Spleen (tissue), 11 donors: ENCODE measurements at regions not wholly inside any gene's neighbourhood (a gene's known extent, or its start where the extent isn't known, plus 50 kb on each side); places are given as distances from the start of the nearest gene placed in this dataset.

ENCODE experiments used
- DNase-seq: peaks from one replicate; pipeline ENCODE4 v3.0.0-alpha.2; 2020
- H3K27ac ChIP-seq, 8 donors: fragments of 200-600 bp; sonication (generic) in 7 of 8; 1 replicate in 4 of 8; 2 replicates in 4 of 8; pipeline versions ENCODE4 v1.5.0 to v1.8.0; 2016 to 2021; ENCODE audit warnings: inconsistent platforms in 4 of 8, mild to moderate bottlenecking in 4 of 8, moderate library complexity in 1 of 8
- H3K27me3 ChIP-seq, 7 donors: fragments of 200-600 bp; sonication (generic) in 6 of 7; replicated peaks in 1 of 7; 1 replicate in 4 of 7; 2 replicates in 3 of 7; pipeline versions ENCODE4 v1.5.0 to v1.8.0; 2016 to 2021; ENCODE audit warnings: inconsistent platforms in 3 of 7, mild to moderate bottlenecking in 1 of 7
- H3K36me3 ChIP-seq, 6 donors: fragments of 200-600 bp; sonication (generic) in 5 of 6; 1 replicate in 4 of 6; 2 replicates in 2 of 6; pipeline versions ENCODE4 v1.5.0 to v1.8.0; 2016 to 2021; ENCODE audit warnings: inconsistent platforms in 2 of 6
- H3K4me1 ChIP-seq, 6 donors: fragments of 200-600 bp; sonication (generic) in 5 of 6; 1 replicate in 3 of 6; 2 replicates in 3 of 6; pipeline versions ENCODE4 v1.5.0 to v1.8.0; 2016 to 2021; ENCODE audit warnings: inconsistent platforms in 3 of 6
- H3K4me3 ChIP-seq, 8 donors: fragments of 200-600 bp; sonication (generic) in 7 of 8; 1 replicate in 4 of 8; 2 replicates in 4 of 8; pipeline versions ENCODE4 v1.5.0 to v1.8.0; 2016 to 2021; ENCODE audit warnings: inconsistent platforms in 4 of 8, mild to moderate bottlenecking in 4 of 8, moderate library complexity in 2 of 8
- H3K9me3 ChIP-seq, 8 donors: fragments of 200-600 bp; sonication (generic) in 7 of 8; 1 replicate in 4 of 8; 2 replicates in 4 of 8; pipeline versions ENCODE4 v1.5.0 to v1.8.0; 2016 to 2021; ENCODE audit warnings: inconsistent platforms in 4 of 8
- POLR2A ChIP-seq, 3 donors: fragments of 450-650 bp; IDR thresholded peaks; one replicate each; pipeline ENCODE4 v1.5.1; 2017; ENCODE audit warnings: antibody characterized with exemption in 3 of 3, mild to moderate bottlenecking in 1 of 3
- POLR2AphosphoS5 ChIP-seq, 3 donors: sonication (generic); formaldehyde crosslinking; IDR thresholded peaks; one replicate each; pipeline ENCODE4 v1.5.1; 2017; ENCODE audit warnings: antibody characterized with exemption in 3 of 3
- WGBS, 5 donors: extraction: QIAGEN DNeasy Blood & Tissue Kit in 3 of 5; methylation state at CpG; one replicate each; pipeline versions ENCODE4 v1.1.5 to v1.1.7; 2013 to 2018; 5-methylcytosine and 5-hydroxymethylcytosine counted together
- intact Hi-C: fragments of 100-400 bp; cut with DNase I; formaldehyde crosslinking; loops from one replicate; pipeline ENCODE4 v1.15.0; 2023; ENCODE audit warnings: low total_unique reads
- TF ChIP-seq, protein P1 (sequence below), 11 experiments: fragments of 200-600 bp in 7 of 11; fragments of 450-650 bp in 4 of 11; sonication (generic) in 4 of 11; IDR thresholded peaks in 8 of 11; conservative IDR thresholded peaks in 3 of 11; 1 replicate in 7 of 11; 2 replicates in 4 of 11; pipeline versions ENCODE4 v1.4.0 to v1.8.0; 2016 to 2021; ENCODE audit warnings: antibody characterized with exemption in 11 of 11, inconsistent platforms in 4 of 11, mild to moderate bottlenecking in 1 of 11
- donor health status: healthy with polysubstance abuse.
- donor health status: DM: no; HTN: no; CAD: no; lungs with moderate emphysema.
- donor health status: DM: no; HTN: no; CAD: no.
- donor health status: Bipolar disorder and iron deficiency.
- donor health status: healthy.
- donor health status: DM: no; HTN: no; CAD: no.
- donor health status: DM: yes; HTN: yes; CAD: no.

DNA sequence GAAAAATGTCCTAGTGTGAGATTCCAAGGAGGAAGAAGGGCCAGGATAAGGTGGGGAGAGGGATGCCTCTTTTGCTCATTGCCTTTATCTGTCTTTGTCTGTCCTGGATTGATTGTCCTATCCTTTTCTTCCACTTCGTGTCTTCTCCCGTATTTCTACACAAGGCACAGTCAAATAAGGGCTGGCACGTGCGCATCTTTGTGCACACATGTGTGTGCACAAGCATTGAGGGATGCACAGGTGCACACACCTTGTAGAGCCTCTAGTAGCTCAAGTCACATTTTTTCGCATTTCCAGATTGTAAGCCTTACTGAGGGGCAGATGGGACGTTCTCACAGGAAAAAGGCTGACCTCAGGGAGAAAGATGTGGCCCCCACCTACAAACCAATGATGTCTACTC is 170.2 kb upstream of the TNP1 start:
- Histone ChIP-seq H3K27me3 (peaks cover 0 to 4% (median 0%) of the 10 kb centered on the region in 7 donors), H3K36me3 (no peaks in the 10 kb centered on the region), H3K27ac (no peak overlapping the region), H3K4me3 (no peak overlapping the region), H3K4me1 (no peaks in the 10 kb centered on the region), H3K9me3 (no peaks in the 10 kb centered on the region)
- TF ChIP-seq POLR2A (IDR thresholded peaks at IDR 0.05): no peak
- TF ChIP-seq POLR2AphosphoS5 (IDR thresholded peaks at IDR 0.05): no peak
- TF ChIP-seq, protein P1, sequence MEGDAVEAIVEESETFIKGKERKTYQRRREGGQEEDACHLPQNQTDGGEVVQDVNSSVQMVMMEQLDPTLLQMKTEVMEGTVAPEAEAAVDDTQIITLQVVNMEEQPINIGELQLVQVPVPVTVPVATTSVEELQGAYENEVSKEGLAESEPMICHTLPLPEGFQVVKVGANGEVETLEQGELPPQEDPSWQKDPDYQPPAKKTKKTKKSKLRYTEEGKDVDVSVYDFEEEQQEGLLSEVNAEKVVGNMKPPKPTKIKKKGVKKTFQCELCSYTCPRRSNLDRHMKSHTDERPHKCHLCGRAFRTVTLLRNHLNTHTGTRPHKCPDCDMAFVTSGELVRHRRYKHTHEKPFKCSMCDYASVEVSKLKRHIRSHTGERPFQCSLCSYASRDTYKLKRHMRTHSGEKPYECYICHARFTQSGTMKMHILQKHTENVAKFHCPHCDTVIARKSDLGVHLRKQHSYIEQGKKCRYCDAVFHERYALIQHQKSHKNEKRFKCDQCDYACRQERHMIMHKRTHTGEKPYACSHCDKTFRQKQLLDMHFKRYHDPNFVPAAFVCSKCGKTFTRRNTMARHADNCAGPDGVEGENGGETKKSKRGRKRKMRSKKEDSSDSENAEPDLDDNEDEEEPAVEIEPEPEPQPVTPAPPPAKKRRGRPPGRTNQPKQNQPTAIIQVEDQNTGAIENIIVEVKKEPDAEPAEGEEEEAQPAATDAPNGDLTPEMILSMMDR (IDR thresholded peaks at IDR 0.05 in 8 of 11, conservative IDR thresholded peaks at IDR 0.05 in 3 of 11): no peak
- DNase-seq: no peak
- 83 to 91% (median 84%) methylated on average over 6 of the region's 6 CpGs for WGBS, 5 donors
- intact Hi-C loops: no loop called here

DNA sequence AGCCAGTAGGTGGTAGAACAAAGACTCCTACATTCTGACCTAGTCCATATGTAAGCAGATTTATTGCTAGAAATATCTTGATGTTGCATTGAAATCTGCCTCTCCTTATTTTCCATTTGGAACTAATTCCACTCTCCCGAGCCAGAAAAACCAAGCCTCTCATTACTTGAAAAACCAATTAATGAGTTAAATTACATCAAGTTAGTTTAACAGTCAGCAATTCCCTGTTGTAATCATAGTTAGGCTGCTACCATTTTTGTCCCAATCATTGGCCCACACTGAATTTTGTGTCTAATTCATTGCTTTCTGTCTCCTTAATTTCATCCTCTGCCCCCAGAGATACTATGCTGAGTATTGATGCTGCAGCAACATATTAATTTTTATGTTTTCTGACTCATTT is 168.3 kb upstream of the TNP1 start:
- WGBS, 5 donors: 81 to 94% (median 87%) methylated on average over 1 of the region's 1 CpG
- H3K4me3 ChIP-seq: no peak overlapping the region
- intact Hi-C loops: no loop called here
- DNase-seq: no peak
- peaks cover 0 to 4% (median 0%) of the 10 kb centered on the region in 7 donors for H3K27me3 ChIP-seq
- H3K4me1 ChIP-seq: no peaks in the 10 kb centered on the region
- H3K27ac ChIP-seq: no peak overlapping the region
- no peaks in the 10 kb centered on the region for H3K9me3 ChIP-seq
- H3K36me3 ChIP-seq: no peaks in the 10 kb centered on the region
- TF ChIP-seq, protein P1 (IDR thresholded peaks at IDR 0.05 in 8 of 11, conservative IDR thresholded peaks at IDR 0.05 in 3 of 11): no peak
- TF ChIP-seq POLR2A (IDR thresholded peaks at IDR 0.05) (no peak), POLR2AphosphoS5 (IDR thresholded peaks at IDR 0.05) (no peak)

DNA sequence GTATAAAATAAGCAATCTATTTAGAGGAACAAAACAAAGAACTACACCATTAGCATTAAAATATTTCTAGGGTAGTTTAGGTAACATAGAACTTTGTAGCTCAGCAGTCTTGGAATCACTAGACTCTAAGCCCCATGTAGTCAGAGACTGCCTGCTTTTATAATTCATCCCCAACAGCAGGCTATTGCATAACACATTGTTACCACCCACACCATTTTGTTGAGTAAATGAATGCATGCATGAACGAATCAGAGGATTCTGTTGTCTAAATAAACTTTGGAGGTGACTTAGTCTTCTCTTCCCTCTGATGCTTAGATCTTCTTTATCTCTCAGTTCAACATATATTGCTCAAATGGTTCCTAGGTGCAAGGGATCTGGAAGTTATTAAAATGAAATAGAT is 167.6 kb upstream of the TNP1 start:
- Histone ChIP-seq H3K4me3 (no peak overlapping the region), H3K27me3 (peaks cover 0 to 4% (median 0%) of the 10 kb centered on the region in 7 donors), H3K4me1 (no peaks in the 10 kb centered on the region), H3K36me3 (no peaks in the 10 kb centered on the region), H3K9me3 (no peaks in the 10 kb centered on the region), H3K27ac (no peak overlapping the region)
- intact Hi-C loops: no loop called here
- TF ChIP-seq POLR2AphosphoS5 (IDR thresholded peaks at IDR 0.05) (no peak), POLR2A (IDR thresholded peaks at IDR 0.05) (no peak)
- TF ChIP-seq, protein P1 (IDR thresholded peaks at IDR 0.05 in 8 of 11, conservative IDR thresholded peaks at IDR 0.05 in 3 of 11): no peak
- 57 to 85% (median 66%) methylated on average over 1 of the region's 1 CpG for WGBS, 5 donors
- no peak for DNase-seq

DNA sequence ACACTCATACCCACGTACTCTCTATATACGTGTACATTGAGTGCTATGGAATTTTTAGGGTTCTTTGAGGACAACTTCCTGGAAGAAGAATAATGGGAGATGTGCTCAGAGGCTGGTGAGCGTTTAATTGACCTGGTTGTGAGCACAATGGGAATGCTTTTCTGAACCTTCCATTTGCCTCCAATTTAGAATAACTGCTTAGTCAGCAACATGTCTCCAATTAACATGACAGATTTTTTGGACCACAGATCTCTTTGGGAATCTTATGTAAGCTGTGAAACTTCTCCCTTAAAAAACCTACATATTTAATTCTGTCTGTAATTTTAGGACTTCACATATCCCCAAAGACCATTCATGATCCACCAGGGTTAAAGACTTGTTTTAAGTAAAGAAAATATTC is 166.7 kb upstream of the TNP1 start:
- 77 to 85% (median 82%) methylated on average over 3 of the region's 3 CpGs for WGBS, 5 donors
- Histone ChIP-seq H3K9me3 (no peaks in the 10 kb centered on the region), H3K27me3 (peaks cover 0 to 4% (median 0%) of the 10 kb centered on the region in 7 donors), H3K4me1 (no peaks in the 10 kb centered on the region), H3K36me3 (no peaks in the 10 kb centered on the region), H3K27ac (no peak overlapping the region), H3K4me3 (no peak overlapping the region)
- no peak for DNase-seq
- no peak for TF ChIP-seq POLR2AphosphoS5 (IDR thresholded peaks at IDR 0.05)
- intact Hi-C loops: no loop called here

DNA sequence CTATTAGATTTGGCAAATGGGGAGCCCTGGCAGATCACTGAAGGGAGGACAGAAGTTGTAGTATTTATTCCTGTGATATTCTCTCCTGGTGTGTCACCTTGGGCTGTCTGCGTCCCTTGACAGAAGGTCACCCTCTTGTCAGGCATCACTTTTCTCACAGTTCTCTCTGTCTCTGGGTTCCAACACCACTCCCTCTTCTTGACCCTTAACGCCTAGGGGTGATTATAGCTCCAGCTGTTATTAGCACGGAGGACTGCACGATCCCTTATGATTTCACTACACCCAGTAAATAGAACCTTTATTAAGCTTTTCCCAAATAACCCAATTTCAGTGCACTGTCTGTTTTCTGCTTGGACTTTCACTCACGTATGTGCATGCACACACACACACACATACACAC is 166.3 kb upstream of the TNP1 start:
- TF ChIP-seq POLR2AphosphoS5 (IDR thresholded peaks at IDR 0.05) (no peak), POLR2A (IDR thresholded peaks at IDR 0.05) (no peak)
- TF ChIP-seq, protein P1 (IDR thresholded peaks at IDR 0.05 in 8 of 11, conservative IDR thresholded peaks at IDR 0.05 in 3 of 11): no peak
- Histone ChIP-seq H3K27me3 (peaks cover 0 to 4% (median 0%) of the 10 kb centered on the region in 7 donors), H3K27ac (no peak overlapping the region), H3K4me3 (no peak overlapping the region), H3K36me3 (no peaks in the 10 kb centered on the region), H3K9me3 (no peaks in the 10 kb centered on the region), H3K4me1 (no peaks in the 10 kb centered on the region)
- intact Hi-C loops: no loop called here
- DNase-seq: no peak
- 82 to 95% (median 87%) methylated on average over 5 of the region's 5 CpGs for WGBS, 5 donors
